ENCODE measurements at regions not wholly inside any gene's neighbourhood (a gene's known extent, or its start where the extent isn't known, plus 50 kb on each side); places are given as distances from the start of the nearest gene placed in this dataset.

DNA sequence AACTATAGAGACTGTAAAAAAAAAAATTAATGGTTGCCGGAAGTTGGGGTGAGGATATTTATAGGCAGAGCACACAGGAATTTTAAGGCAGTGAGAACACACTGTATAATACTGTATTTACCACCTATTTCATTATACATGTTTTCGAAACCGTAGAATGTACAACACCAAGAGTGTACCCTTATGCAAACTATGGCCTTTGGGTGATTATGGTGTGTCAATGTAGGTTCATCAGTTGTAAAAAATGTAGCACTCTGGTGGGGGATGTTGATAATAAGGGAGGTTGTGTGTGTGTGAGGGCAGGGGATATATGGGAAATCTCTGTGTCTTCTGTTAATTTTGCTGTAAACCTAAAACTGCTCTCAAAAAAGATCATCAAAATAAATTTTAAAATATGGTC, 791.7 kb upstream of the CDH10 start:
- ChIA-PET POLR2A (no interaction called here), CTCF (no interaction called here)
- Histone ChIP-seq H3K27me3 (ENCODE audit: control insufficient read depth, insufficient read depth, low read length) (no peaks in the 10 kb centered on the region), H3K4me3 (ENCODE audit: low read depth, low read length) (no peak overlapping the region), H3K27ac (ENCODE audit: low read depth, low read length) (no peak overlapping the region), H3K9me3 (ENCODE audit: control insufficient read depth, insufficient read depth, low read length) (peaks cover 7% of the 10 kb centered on the region; the same call in 1 of the 2 replicates)
- TF ChIP-seq, protein P1, sequence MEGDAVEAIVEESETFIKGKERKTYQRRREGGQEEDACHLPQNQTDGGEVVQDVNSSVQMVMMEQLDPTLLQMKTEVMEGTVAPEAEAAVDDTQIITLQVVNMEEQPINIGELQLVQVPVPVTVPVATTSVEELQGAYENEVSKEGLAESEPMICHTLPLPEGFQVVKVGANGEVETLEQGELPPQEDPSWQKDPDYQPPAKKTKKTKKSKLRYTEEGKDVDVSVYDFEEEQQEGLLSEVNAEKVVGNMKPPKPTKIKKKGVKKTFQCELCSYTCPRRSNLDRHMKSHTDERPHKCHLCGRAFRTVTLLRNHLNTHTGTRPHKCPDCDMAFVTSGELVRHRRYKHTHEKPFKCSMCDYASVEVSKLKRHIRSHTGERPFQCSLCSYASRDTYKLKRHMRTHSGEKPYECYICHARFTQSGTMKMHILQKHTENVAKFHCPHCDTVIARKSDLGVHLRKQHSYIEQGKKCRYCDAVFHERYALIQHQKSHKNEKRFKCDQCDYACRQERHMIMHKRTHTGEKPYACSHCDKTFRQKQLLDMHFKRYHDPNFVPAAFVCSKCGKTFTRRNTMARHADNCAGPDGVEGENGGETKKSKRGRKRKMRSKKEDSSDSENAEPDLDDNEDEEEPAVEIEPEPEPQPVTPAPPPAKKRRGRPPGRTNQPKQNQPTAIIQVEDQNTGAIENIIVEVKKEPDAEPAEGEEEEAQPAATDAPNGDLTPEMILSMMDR (IDR thresholded peaks at IDR 0.05; ENCODE audit: low read depth, low read length) = no peak
- no peak for DNase-seq (ENCODE audit: low read depth, low spot score)

DNA sequence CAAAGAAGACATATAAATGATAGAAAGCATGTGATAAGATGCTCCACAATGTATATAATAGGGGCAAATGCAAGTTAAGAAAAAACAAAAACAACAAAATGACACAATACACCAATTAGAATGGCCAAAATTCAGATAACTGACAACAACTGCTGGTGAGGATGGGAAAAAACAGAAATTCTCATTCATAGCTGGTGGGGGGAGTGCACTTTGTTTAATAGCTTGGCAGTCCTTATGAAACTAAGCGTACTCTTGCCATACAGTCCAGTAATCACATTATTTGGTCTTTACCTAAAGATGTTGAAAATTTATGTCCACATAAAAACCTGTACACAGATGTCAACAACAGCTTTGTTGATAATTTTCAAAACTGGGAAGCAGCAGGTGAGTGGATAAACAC, 791.1 kb upstream of the CDH10 start:
- peaks cover 7% of the 10 kb centered on the region; the same call in 1 of the 2 replicates for H3K9me3 ChIP-seq (ENCODE audit: control insufficient read depth, insufficient read depth, low read length)
- H3K27ac ChIP-seq (ENCODE audit: low read depth, low read length) = no peak overlapping the region
- ChIA-PET CTCF (no interaction called here), POLR2A (no interaction called here)
- no peaks in the 10 kb centered on the region for H3K27me3 ChIP-seq (ENCODE audit: control insufficient read depth, insufficient read depth, low read length)
- no peak for DNase-seq (ENCODE audit: low read depth, low spot score)
- no peak overlapping the region for H3K4me3 ChIP-seq (ENCODE audit: low read depth, low read length)
- TF ChIP-seq, protein P1 (IDR thresholded peaks at IDR 0.05; ENCODE audit: low read depth, low read length) = no peak

DNA sequence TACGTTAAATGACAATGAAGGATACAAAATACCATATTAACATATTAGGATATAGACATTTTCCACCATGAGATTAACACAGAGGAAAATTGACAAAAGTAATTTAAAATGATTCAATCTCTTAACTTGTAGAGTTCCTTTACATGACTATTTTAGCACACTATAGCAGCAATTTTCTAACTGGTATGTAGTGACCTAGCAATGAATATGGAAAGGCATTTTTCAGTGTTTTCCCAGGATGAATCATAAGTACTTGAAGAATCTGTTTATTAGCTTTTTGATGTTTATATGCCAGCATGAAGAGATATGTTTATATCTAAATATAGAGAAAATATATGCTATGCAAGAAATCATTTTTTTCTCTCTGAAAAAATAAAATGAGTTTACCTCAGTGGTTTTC, 782.5 kb upstream of the CDH10 start:
- TF ChIP-seq, protein P1 (IDR thresholded peaks at IDR 0.05; ENCODE audit: low read depth, low read length) = no peak
- Histone ChIP-seq H3K4me3 (ENCODE audit: low read depth, low read length) (no peak overlapping the region), H3K9me3 (ENCODE audit: control insufficient read depth, insufficient read depth, low read length) (no peaks in the 10 kb centered on the region), H3K27me3 (ENCODE audit: control insufficient read depth, insufficient read depth, low read length) (no peaks in the 10 kb centered on the region), H3K27ac (ENCODE audit: low read depth, low read length) (no peak overlapping the region)
- no peak for DNase-seq (ENCODE audit: low read depth, low spot score)
- ChIA-PET CTCF (no interaction called here), POLR2A (no interaction called here)

DNA sequence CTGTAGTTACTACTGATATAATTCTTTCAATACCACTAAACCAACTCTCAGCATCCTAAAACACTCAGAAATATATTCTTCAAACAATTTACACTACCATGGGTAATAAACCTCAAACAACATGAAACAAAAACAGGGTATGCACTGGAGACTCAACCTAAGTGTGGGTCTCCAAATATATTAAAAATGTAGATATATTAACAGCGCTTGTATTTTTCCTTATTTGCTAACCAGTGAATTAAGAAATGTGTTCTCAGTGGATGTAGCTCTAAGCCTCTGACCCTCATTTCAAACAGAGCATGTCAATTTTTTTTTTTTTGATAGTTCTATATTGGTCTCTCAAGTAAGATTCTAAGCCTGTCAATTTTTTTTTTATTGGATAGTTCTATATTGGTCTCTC, 778.5 kb upstream of the CDH10 start:
- ChIA-PET CTCF (no interaction called here), POLR2A (no interaction called here)
- H3K27me3 ChIP-seq (ENCODE audit: control insufficient read depth, insufficient read depth, low read length) = no peaks in the 10 kb centered on the region
- TF ChIP-seq, protein P1 (IDR thresholded peaks at IDR 0.05; ENCODE audit: low read depth, low read length) = no peak
- no peak for DNase-seq (ENCODE audit: low read depth, low spot score)
- peaks cover 6% of the 10 kb centered on the region for H3K9me3 ChIP-seq (ENCODE audit: control insufficient read depth, insufficient read depth, low read length)
- no peak overlapping the region for H3K4me3 ChIP-seq (ENCODE audit: low read depth, low read length)
- no peak overlapping the region for H3K27ac ChIP-seq (ENCODE audit: low read depth, low read length)

DNA sequence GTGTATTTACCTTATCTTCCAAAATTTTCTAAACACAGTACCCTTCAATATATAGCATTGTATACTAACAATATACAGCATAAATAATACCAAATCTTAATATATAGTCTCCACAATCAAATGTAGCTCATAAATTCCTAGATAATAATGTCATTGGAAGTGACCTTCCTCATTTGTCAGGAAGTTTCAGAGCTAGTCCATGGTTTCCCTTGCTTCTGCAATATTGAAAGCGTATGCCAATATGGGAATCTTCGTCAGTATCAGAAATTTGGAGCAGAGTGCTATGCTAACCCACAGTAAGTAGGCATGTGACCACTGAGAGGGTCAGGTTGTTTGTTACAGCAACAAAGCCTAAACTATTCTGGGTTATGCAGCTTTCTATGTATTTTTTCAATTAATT, 774.9 kb upstream of the CDH10 start:
- TF ChIP-seq, protein P1 (IDR thresholded peaks at IDR 0.05; ENCODE audit: low read depth, low read length) = no peak
- ChIA-PET CTCF (no interaction called here), POLR2A (no interaction called here)
- Histone ChIP-seq H3K4me3 (ENCODE audit: low read depth, low read length) (no peak overlapping the region), H3K9me3 (ENCODE audit: control insufficient read depth, insufficient read depth, low read length) (peaks cover 11% of the 10 kb centered on the region), H3K27me3 (ENCODE audit: control insufficient read depth, insufficient read depth, low read length) (no peaks in the 10 kb centered on the region), H3K27ac (ENCODE audit: low read depth, low read length) (no peak overlapping the region)
- no peak for DNase-seq (ENCODE audit: low read depth, low spot score)

All from AG04450 (cell line).